Activated naive CD4-positive, alpha-beta T cell treated with anti-CD3 and anti-CD28 coated beads for 36 hours (primary cell): ENCODE measurements at regions not wholly inside any gene's neighbourhood (a gene's known extent, or its start where the extent isn't known, plus 50 kb on each side); places are given as distances from the start of the nearest gene placed in this dataset.
A peak's percentile ranks its signal among the peaks of the same experiment; 100 is the strongest.

Experiments
- CTCF ChIA-PET: fragments of 350-600 bp; sonication (Branson Sonifier 250); formaldehyde crosslinking; loops from one replicate; lab custom pipeline; 2021; ENCODE audit warnings: antibody characterized with exemption; lab: Charles Lee
- DNase-seq: peaks from one replicate; pipeline ENCODE4 v3.0.0-alpha.2; 2020
- H3K27ac Mint-ChIP-seq: one replicate; pipeline ENCODE4 v1.8.0; 2021; ENCODE audit warnings: mild to moderate bottlenecking, mixed read lengths
- H3K27me3 Mint-ChIP-seq: one replicate; pipeline ENCODE4 v1.8.0; 2021; ENCODE audit warnings: low read depth, mixed read lengths
- H3K36me3 Mint-ChIP-seq: one replicate; pipeline ENCODE4 v1.8.0; 2021; ENCODE audit warnings: low read depth, mixed read lengths
- H3K4me1 Mint-ChIP-seq: one replicate; pipeline ENCODE4 v1.8.0; 2021; ENCODE audit warnings: low read depth, mixed read lengths
- H3K4me3 Mint-ChIP-seq: one replicate; pipeline ENCODE4 v1.8.0; 2021; ENCODE audit warnings: mild to moderate bottlenecking, moderate library complexity, mixed read lengths
- H3K9me3 Mint-ChIP-seq: one replicate; pipeline ENCODE4 v1.8.0; 2021; ENCODE audit warnings: mixed read lengths
- intact Hi-C: fragments of 100-400 bp; cut with micrococcal nuclease; formaldehyde crosslinking; loops from one replicate; pipeline ENCODE4 v1.15.1; 2023

DNA sequence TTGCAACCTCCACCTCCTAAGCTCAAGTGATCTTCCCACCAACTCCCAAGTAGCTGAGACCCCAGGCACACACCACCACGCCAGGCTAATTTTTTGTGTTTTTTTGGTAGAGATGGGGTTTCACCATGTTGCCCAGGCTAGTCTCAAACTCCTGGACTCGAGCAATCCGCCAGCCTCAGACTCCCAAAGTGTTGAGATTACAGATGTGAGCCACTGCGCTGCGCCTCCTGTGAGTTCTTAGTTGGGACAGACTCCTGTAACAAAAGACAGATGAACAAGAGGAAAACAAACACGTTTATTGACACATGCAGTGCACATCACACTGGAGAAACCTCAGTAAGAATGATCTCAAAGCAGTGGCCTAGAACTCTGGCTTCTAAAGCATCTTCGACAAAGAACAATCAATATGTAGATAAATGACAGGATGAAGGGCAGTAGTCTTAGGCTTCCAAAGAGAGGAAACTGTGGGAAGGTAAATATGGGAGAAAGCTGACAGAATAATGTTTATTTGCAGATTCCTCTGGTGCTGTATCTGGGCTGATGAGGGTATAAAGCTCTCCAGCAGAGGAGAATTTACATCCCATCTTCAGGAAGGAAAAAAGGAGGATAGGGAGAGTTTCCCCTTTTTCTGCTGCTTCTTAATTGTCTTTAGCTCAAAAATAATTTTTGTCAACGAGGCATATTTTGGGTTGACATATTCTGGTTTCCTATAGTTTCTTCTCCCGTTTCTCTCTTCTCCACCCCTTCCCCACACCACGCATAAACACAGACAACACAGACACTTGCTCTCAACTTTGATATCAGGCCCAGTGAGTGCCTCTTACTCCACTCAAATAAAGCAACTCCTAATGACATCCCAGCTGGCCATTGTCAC lies 84.7 kb upstream of the TNFAIP3 start:
- no peak overlapping the region for H3K4me3 Mint-ChIP-seq
- intact Hi-C loops, result no loop called here
- CTCF ChIA-PET, result no interaction called here
- no peak for DNase-seq
- H3K27me3 Mint-ChIP-seq, result no peaks in the 10 kb centered on the region
- H3K9me3 Mint-ChIP-seq, result no peaks in the 10 kb centered on the region
- H3K27ac Mint-ChIP-seq, result no peak overlapping the region
- H3K36me3 Mint-ChIP-seq, result no peaks in the 10 kb centered on the region
- no peaks in the 10 kb centered on the region for H3K4me1 Mint-ChIP-seq

GRCh38 chr6:137783710-137784109 lies 83.3 kb upstream of the TNFAIP3 start:
- Mint-ChIP-seq H3K4me1 (no peaks in the 10 kb centered on the region), H3K27me3 (no peaks in the 10 kb centered on the region), H3K27ac (no peak overlapping the region), H3K9me3 (no peaks in the 10 kb centered on the region), H3K4me3 (no peak overlapping the region), H3K36me3 (no peaks in the 10 kb centered on the region)
- DNase-seq, result no peak
- intact Hi-C loops, result no loop called here
- CTCF ChIA-PET, result no interaction called here

GRCh38 chr6:137784583-137784982 lies 82.5 kb upstream of the TNFAIP3 start:
- CTCF ChIA-PET, result no interaction called here
- Mint-ChIP-seq H3K36me3 (no peaks in the 10 kb centered on the region), H3K4me1 (no peaks in the 10 kb centered on the region), H3K27me3 (no peaks in the 10 kb centered on the region), H3K27ac (no peak overlapping the region), H3K9me3 (no peaks in the 10 kb centered on the region), H3K4me3 (no peak overlapping the region)
- intact Hi-C loops, result no loop called here
- DNase-seq, result no peak

DNA sequence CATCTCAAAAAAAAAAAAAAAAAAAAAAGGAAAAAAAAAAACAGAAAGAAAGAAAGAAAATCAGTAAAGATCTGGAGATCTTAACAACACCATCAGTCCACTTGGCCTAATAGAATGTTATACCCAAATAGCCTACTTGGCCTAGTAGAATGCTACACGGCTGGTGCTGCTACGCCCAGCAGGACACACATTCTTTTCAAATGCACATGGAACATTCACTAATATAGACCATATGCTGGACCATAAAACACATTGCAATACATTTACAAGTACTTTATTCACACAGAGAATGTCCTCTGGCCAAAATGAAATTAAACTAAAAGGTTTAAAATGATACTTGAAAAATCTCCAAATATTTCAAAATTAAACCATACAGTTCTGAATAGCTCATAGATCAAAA lies 80.0 kb upstream of the TNFAIP3 start:
- H3K27me3 Mint-ChIP-seq, result no peaks in the 10 kb centered on the region
- intact Hi-C loops, result no loop called here
- no peaks in the 10 kb centered on the region for H3K9me3 Mint-ChIP-seq
- DNase-seq, result no peak
- CTCF ChIA-PET, result interaction anchor here (1.1 kb wide), 2 partner anchors 12 to 82 kb away, joined by 3 to 5 read pairs; no protein-coding TSS in a partner anchor
- H3K4me1 Mint-ChIP-seq, result peaks cover 24% of the 10 kb centered on the region
- no peak overlapping the region for H3K27ac Mint-ChIP-seq
- H3K36me3 Mint-ChIP-seq, result no peaks in the 10 kb centered on the region
- no peak overlapping the region for H3K4me3 Mint-ChIP-seq

GRCh38 chr6:137788248-137788647 lies 78.8 kb upstream of the TNFAIP3 start:
- no peak overlapping the region for H3K27ac Mint-ChIP-seq
- H3K9me3 Mint-ChIP-seq, result no peaks in the 10 kb centered on the region
- CTCF ChIA-PET, result interaction anchor here (0.6 to 0.7 kb wide), 2 partner anchors 9 to 84 kb away, joined by 4 to 5 read pairs; no protein-coding TSS in a partner anchor
- H3K36me3 Mint-ChIP-seq, result no peaks in the 10 kb centered on the region
- DNase-seq, result no peak
- H3K4me1 Mint-ChIP-seq, result peaks cover 29% of the 10 kb centered on the region
- no peaks in the 10 kb centered on the region for H3K27me3 Mint-ChIP-seq
- no peak overlapping the region for H3K4me3 Mint-ChIP-seq
- intact Hi-C loops, result no loop called here

DNA sequence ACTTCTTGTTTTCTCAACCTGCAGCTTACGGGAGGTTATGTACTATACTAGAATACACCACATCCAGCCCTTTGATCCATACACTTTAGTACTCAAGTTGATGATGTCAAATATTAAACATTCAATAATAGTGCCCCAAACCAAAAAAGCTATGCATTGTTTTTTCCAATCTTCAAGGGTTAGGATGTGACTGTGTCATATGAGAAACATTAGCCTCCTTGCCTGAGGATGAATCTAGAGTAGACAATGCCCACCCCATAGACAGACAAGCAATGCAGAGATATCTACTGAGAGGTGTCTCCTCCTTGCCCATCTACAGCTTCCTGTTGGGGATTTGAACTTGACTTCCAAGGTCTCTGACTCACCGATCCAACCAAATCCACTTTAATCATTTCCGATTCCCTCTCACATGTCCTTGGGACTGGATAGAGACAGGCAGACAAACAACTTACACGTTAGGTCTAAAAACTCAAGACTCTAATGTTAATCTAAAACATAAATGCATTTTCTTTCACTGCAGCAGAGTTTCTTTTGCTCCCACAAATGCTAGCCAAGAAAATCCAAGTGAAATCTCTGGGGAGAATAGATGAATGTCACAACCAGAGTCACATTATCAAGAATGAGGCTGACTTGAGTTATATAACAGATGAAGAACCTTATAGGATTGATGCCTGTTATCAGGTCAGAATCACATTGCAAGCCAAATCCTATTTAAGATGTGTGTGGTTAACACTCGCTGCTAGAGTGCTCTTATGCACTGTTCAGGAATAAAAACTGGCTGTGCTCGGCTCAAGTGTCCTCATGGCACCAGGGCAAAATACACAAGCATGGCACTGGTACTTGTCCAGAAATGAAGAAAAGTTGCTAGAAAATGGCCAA lies 75.5 kb upstream of the TNFAIP3 start:
- H3K36me3 Mint-ChIP-seq, result no peaks in the 10 kb centered on the region
- CTCF ChIA-PET, result interaction anchor here (0.7 to 1.8 kb wide), 6 partner anchors 8 to 80 kb away, joined by 3 to 6 read pairs (median 4); no protein-coding TSS in a partner anchor
- intact Hi-C loops, result loop anchor here (1.0 to 2.0 kb wide), 2 partner anchors 37 to 315 kb away; partner anchors contain the start of gene PERP
- H3K27me3 Mint-ChIP-seq, result no peaks in the 10 kb centered on the region
- H3K27ac Mint-ChIP-seq, result peak overlapping the region; percentile 5
- H3K4me3 Mint-ChIP-seq, result no peak overlapping the region
- no peaks in the 10 kb centered on the region for H3K9me3 Mint-ChIP-seq
- DNase-seq, result no peak
- H3K4me1 Mint-ChIP-seq, result peaks cover 51% of the 10 kb centered on the region

GRCh38 chr6:137792160-137793033 lies 74.7 kb upstream of the TNFAIP3 start:
- Mint-ChIP-seq H3K27me3 (no peaks in the 10 kb centered on the region), H3K9me3 (no peaks in the 10 kb centered on the region), H3K36me3 (no peaks in the 10 kb centered on the region), H3K27ac (peak overlapping the region; percentile 54), H3K4me1 (peaks cover 53% of the 10 kb centered on the region), H3K4me3 (peak overlapping the region; percentile 9)
- peak; percentile 38 for DNase-seq
- CTCF ChIA-PET, result interaction anchor here (0.8 to 1.8 kb wide), 4 partner anchors 11 to 79 kb away, joined by 3 to 4 read pairs (median 3); partner anchors contain the start of gene TNFAIP3
- intact Hi-C loops, result loop anchor here (1.0 to 2.0 kb wide), 2 partner anchors 36 to 314 kb away; partner anchors contain the start of gene PERP

- Mint-ChIP-seq H3K36me3 (no peaks in the 10 kb centered on the region), H3K27me3 (no peaks in the 10 kb centered on the region), H3K4me1 (peaks cover 63% of the 10 kb centered on the region), H3K9me3 (no peaks in the 10 kb centered on the region), H3K4me3 (no peak overlapping the region), H3K27ac (no peak overlapping the region)
- DNase-seq, result no peak
- intact Hi-C loops, result loop anchor here (2.0 kb wide), 1 partner anchor 313 kb away; the partner anchor contains the start of gene PERP
- CTCF ChIA-PET, result interaction anchor here (0.7 to 1.3 kb wide), 6 partner anchors 73 to 213 kb away, joined by 3 to 5 read pairs (median 4); partner anchors contain the start of gene TNFAIP3
Measured at GRCh38 chr6:137793805-137794515, 73.1 kb upstream of the TNFAIP3 start.

DNA sequence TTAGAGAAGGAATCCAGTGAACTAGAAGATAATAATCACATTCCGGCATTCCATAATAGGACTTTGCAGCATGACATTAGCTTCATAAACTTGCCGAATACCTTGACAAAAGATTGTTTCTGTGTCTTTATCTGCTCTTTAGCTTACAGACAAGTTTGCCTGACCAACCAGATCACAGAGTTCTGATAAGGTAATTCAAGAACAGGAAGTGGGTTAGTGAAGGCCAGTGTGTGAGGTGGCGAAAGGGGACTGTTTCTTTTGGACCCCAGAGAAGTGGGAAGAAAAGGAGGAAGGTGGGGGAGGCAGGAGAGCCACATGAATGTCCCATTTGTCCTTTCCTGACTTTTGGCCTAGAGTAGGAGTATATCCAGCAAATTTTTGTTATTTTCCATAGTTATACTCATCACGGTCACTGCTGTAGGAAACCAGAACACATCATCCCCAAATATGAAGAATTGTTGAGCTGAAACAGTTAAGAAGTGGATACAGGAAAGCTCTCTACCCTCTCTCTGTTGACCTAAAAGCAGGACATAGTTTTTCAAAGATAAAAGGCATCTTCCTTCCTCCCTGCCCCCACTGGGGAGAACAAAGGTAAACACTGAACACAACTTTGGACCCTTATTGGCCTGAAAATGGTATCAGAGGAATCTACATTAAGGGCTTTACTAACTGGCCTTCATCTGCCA lies 72.4 kb upstream of the TNFAIP3 start:
- Mint-ChIP-seq H3K4me1 (peaks cover 69% of the 10 kb centered on the region), H3K27me3 (no peaks in the 10 kb centered on the region), H3K36me3 (no peaks in the 10 kb centered on the region), H3K4me3 (no peak overlapping the region), H3K27ac (no peak overlapping the region), H3K9me3 (no peaks in the 10 kb centered on the region)
- DNase-seq, result no peak
- intact Hi-C loops, result loop anchor here (5.0 kb wide), 1 partner anchor 132 kb away; no protein-coding TSS in a partner anchor
- CTCF ChIA-PET, result interaction anchor here (0.6 to 1.3 kb wide), 7 partner anchors 21 to 212 kb away, joined by 3 to 4 read pairs (median 3); no protein-coding TSS in a partner anchor

DNA sequence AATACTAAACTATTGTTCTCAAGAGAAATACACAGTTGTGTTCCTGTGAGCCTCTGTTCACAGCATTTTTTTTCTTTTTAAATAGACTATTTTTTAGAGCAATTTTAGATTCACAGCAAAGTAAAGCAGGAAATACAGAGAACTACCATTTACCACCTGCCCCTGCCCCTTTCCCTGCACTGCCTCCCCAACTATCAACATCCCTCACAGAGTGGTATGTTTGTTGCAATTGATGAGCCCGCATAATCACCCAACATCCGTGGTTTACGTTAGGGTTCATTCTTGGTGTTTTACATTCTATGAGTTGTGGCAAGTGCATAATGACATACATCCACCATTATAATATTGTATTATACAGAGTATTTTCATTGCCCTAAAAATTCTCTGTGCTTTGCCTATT lies 71.6 kb upstream of the TNFAIP3 start:
- Mint-ChIP-seq H3K27me3 (no peaks in the 10 kb centered on the region), H3K36me3 (no peaks in the 10 kb centered on the region), H3K9me3 (no peaks in the 10 kb centered on the region), H3K4me3 (no peak overlapping the region), H3K27ac (no peak overlapping the region), H3K4me1 (peaks cover 69% of the 10 kb centered on the region)
- intact Hi-C loops, result loop anchor here (5.0 kb wide), 1 partner anchor 133 kb away; no protein-coding TSS in a partner anchor
- CTCF ChIA-PET, result interaction anchor here (0.6 to 1.4 kb wide), 4 partner anchors 28 to 87 kb away, joined by 4 read pairs; no protein-coding TSS in a partner anchor
- no peak for DNase-seq
